ENCODE measurements at regions not wholly inside any gene's neighbourhood (a gene's known extent, or its start where the extent isn't known, plus 50 kb on each side); places are given as distances from the start of the nearest gene placed in this dataset.
"Not testable (repeated sequence)": the region's sequence is repeated elsewhere in the genome, so short reads cannot be mapped to it uniquely, and the experiment has no call there.

DNA sequence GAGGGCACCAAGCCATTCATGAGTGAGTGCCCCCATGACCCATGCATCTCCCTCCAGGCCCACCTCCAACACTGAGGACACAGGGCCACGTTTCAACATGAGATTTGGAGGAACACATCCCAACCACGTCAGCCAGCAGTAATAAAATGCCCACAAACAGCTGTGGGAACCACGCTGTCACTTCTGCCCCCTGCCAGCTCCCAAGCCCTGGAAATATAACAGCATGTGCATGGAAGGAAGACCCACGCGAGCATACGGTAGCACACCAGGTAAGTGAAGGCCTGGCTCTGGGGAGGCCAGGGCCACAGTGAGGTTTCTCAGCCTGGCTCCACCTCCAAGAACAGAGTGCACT lies 168.9 kb upstream of the PFKP start:
- TF ChIP-seq EZH2 (IDR thresholded peaks at IDR 0.05; ENCODE audit: low read length, unreplicated experiment) (no peak), EZH2phosphoT487 (IDR thresholded peaks at IDR 0.05; ENCODE audit: borderline replicate concordance, low read length) (no peak)
- TF ChIP-seq, protein P1, sequence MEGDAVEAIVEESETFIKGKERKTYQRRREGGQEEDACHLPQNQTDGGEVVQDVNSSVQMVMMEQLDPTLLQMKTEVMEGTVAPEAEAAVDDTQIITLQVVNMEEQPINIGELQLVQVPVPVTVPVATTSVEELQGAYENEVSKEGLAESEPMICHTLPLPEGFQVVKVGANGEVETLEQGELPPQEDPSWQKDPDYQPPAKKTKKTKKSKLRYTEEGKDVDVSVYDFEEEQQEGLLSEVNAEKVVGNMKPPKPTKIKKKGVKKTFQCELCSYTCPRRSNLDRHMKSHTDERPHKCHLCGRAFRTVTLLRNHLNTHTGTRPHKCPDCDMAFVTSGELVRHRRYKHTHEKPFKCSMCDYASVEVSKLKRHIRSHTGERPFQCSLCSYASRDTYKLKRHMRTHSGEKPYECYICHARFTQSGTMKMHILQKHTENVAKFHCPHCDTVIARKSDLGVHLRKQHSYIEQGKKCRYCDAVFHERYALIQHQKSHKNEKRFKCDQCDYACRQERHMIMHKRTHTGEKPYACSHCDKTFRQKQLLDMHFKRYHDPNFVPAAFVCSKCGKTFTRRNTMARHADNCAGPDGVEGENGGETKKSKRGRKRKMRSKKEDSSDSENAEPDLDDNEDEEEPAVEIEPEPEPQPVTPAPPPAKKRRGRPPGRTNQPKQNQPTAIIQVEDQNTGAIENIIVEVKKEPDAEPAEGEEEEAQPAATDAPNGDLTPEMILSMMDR (conservative IDR thresholded peaks at IDR 0.05; ENCODE audit: low read depth, low read length): no peak
- no peak overlapping the region for H3K4me2 ChIP-seq (ENCODE audit: low read length)
- no peak overlapping the region for H2AFZ ChIP-seq (ENCODE audit: low read length)
- ATAC-seq (no peak), DNase-seq (no peak)
- no peaks in the 10 kb centered on the region for H3K4me1 ChIP-seq (ENCODE audit: insufficient read depth, low read length)
- ChIA-PET POLR2A (ENCODE audit: unreplicated experiment) (no interaction called here), CTCF (no interaction called here)
- no peaks in the 10 kb centered on the region for H4K20me1 ChIP-seq (ENCODE audit: low read length)
- no peak overlapping the region for H3K27ac ChIP-seq (ENCODE audit: low read length)
- no peak overlapping the region for H3K4me3 ChIP-seq (ENCODE audit: low read length)
- no peaks in the 10 kb centered on the region for H3F3A ChIP-seq (ENCODE audit: low read length, unreplicated experiment)
- intact Hi-C loops (cut with micrococcal nuclease): no loop called here
- H3K9ac ChIP-seq (ENCODE audit: low read length): no peak overlapping the region
- peaks cover 29% of the 10 kb centered on the region for H3K27me3 ChIP-seq (ENCODE audit: low read length)
- no peaks in the 10 kb centered on the region for H3K79me2 ChIP-seq (ENCODE audit: low read length)
- H3K9me2 ChIP-seq (replicated peaks; ENCODE audit: low read length): no peaks in the 10 kb centered on the region
- no peaks in the 10 kb centered on the region for H3K9me3 ChIP-seq (ENCODE audit: low read length)
- H3K36me3 ChIP-seq (ENCODE audit: low read depth, low read length): no peaks in the 10 kb centered on the region
- no TSS peak for BruUV-seq (replicated peaks)

DNA sequence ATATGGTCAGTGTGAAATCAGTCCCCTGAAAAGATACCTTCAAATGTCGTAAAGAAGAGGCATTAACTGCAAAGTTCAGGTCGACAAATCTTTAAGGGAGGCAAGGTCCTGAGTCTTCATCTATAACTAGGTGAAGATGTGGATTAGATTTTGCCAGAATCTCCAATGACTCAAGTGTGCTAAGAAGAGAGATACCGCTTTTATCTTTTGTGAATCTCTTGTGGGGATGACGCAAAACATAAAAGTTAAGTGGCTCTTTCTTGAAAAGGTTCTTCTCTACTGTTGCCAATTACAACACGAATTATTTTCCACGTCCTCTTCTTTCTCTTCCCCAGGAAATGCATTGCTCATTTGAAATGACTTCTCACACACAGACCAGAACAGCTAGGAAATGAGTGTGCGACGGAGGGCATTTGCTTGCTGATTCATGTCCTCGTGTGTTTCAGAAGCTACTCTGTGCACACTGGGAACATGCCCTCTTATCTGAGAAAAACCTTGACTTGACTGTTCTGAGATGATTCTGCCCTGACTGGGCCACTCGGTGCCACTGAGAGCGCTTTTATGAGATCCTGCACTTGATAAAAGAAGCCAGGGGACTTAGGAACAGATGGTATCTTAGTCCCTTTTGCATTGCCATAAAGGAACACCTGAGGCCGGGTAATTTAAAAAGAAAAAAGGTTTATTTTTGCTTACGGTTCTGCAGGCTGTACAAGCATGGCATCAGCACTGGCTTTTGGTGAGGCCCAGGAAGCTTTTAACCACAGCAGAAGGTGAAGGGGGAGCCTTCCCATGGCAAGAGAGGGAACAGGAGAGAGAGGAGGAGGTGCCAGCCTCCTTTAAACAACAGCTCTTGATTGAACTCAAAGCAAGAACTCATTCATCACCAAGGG lies 169.5 kb upstream of the PFKP start:
- H4K20me1 ChIP-seq (ENCODE audit: low read length): no peaks in the 10 kb centered on the region
- no peak overlapping the region for H2AFZ ChIP-seq (ENCODE audit: low read length)
- H3K27ac ChIP-seq (ENCODE audit: low read length): no peak overlapping the region
- no peak overlapping the region for H3K9ac ChIP-seq (ENCODE audit: low read length)
- no peaks in the 10 kb centered on the region for H3F3A ChIP-seq (ENCODE audit: low read length, unreplicated experiment)
- POLR2A ChIA-PET (ENCODE audit: unreplicated experiment): no interaction called here
- H3K79me2 ChIP-seq (ENCODE audit: low read length): no peaks in the 10 kb centered on the region
- H3K27me3 ChIP-seq (ENCODE audit: low read length): peaks cover 22% of the 10 kb centered on the region
- H3K4me2 ChIP-seq (ENCODE audit: low read length): no peak overlapping the region
- no peak overlapping the region for H3K4me3 ChIP-seq (ENCODE audit: low read length)
- H3K9me2 ChIP-seq (replicated peaks; ENCODE audit: low read length): no peaks in the 10 kb centered on the region
- CTCF ChIA-PET: no interaction called here
- H3K9me3 ChIP-seq (ENCODE audit: low read length): no peaks in the 10 kb centered on the region
- intact Hi-C loops (cut with micrococcal nuclease): no loop called here
- DNase-seq (peak; percentile 2), ATAC-seq (no peak)
- no peak for TF ChIP-seq EZH2 (IDR thresholded peaks at IDR 0.05; ENCODE audit: low read length, unreplicated experiment)
- TF ChIP-seq, protein P1 (conservative IDR thresholded peaks at IDR 0.05; ENCODE audit: low read depth, low read length): no peak
- no peaks in the 10 kb centered on the region for H3K36me3 ChIP-seq (ENCODE audit: low read depth, low read length)
- no peaks in the 10 kb centered on the region for H3K4me1 ChIP-seq (ENCODE audit: insufficient read depth, low read length)
- no TSS peak for BruUV-seq (replicated peaks)

DNA sequence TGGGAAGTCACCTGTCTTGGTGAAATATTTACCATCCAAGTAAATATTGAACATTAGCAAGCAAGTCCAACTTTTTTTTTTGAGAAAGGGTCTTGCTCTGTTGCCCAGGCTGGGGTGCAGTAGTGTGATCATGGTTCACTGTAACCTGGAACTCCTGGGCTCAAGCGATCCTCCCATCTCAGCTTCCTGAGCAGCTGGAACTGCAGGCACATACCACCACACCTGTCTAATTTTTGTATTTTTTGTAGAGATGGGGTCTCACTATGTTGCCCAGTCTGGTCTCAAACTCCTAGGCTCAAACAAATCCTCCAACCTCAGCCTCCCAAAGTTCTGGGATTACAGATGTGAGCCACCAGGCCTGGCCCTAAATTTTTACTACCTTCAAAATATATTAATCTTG lies 171.0 kb upstream of the PFKP start:
- H3F3A ChIP-seq (ENCODE audit: low read length, unreplicated experiment); H4K20me1 ChIP-seq (ENCODE audit: low read length); H3K9me2 ChIP-seq (replicated peaks; ENCODE audit: low read length); H3K4me2 ChIP-seq (ENCODE audit: low read length); H3K4me1 ChIP-seq (ENCODE audit: insufficient read depth, low read length); H3K27ac ChIP-seq (ENCODE audit: low read length); DNase-seq; H3K9ac ChIP-seq (ENCODE audit: low read length); intact Hi-C loops (cut with micrococcal nuclease); ATAC-seq; H3K36me3 ChIP-seq (ENCODE audit: low read depth, low read length); POLR2A ChIA-PET (ENCODE audit: unreplicated experiment); BruUV-seq (replicated peaks); H3K79me2 ChIP-seq (ENCODE audit: low read length); H3K9me3 ChIP-seq (ENCODE audit: low read length); CTCF ChIA-PET; H3K4me3 ChIP-seq (ENCODE audit: low read length); H2AFZ ChIP-seq (ENCODE audit: low read length): not testable (repeated sequence)
- H3K27me3 ChIP-seq (ENCODE audit: low read length): peaks cover 14% of the 10 kb centered on the region

All from PC-3 (cell line).